Upper lobe of left lung (tissue), 4 donors: ENCODE measurements at regions not wholly inside any gene's neighbourhood (a gene's known extent, or its start where the extent isn't known, plus 50 kb on each side); places are given as distances from the start of the nearest gene placed in this dataset.
"Not testable (repeated sequence)": the region's sequence is repeated elsewhere in the genome, so short reads cannot be mapped to it uniquely, and the experiment has no call there.

Experiments used
- EP300 ChIP-seq, 4 donors: sonication (generic); formaldehyde crosslinking; IDR thresholded peaks; one replicate each; pipeline ENCODE4 v1.5.1; 2017; ENCODE audit warnings: antibody characterized with exemption in 4 of 4, control low read depth in 2 of 4
- POLR2A ChIP-seq, 4 donors: fragments of 450-650 bp; IDR thresholded peaks; one replicate each; pipeline ENCODE4 v1.5.1; 2016 to 2017; ENCODE audit warnings: antibody characterized with exemption in 4 of 4, mild to moderate bottlenecking in 2 of 4
- POLR2AphosphoS5 ChIP-seq, 2 donors: sonication (generic); formaldehyde crosslinking; IDR thresholded peaks; one replicate each; pipeline ENCODE4 v1.5.1; 2017; ENCODE audit warnings: antibody characterized with exemption in 2 of 2
- TF ChIP-seq, protein P1 (sequence below), 6 experiments: fragments of 450-650 bp in 4 of 6; fragments of 200-600 bp in 2 of 6; sonication (generic) in 2 of 6; IDR thresholded peaks; one replicate each; pipeline ENCODE4 v1.5.1; 2016 to 2019; ENCODE audit warnings: antibody characterized with exemption in 6 of 6

DNA sequence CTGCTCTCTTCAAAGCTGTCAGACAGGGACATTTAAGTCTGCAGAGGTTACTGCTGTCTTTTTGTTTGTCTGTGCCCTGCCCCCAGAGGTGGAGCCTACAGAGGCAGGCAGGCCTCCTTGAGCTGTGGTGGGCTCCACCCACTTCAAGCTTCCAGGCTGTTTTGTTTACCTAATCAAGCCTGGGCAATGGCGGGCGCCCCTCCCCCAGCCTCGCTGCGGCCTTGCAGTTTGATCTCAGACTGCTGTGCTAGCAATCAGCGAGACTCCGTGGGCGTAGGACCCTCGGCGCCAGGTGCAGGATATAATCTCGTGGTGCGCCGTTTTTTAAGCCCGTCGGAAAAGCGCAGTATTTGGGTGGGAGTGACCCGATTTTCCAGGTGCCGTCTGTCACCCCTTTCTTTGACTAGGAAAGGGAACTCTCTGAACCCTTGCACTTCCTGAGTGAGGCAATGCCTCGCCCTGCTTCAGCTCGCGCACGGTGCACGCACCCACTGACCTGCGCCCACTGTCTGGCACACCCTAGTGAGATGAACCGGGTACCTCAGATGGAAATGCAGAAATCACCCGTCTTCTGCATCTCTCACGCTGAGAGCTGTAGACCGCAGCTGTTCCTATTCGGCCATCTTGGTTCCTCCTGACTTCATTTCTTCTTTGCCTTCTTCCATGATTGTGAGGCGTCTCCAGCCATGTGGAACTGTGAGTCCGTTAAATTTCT lies 93.5 kb upstream of the EYA4 start:
- TF ChIP-seq, protein P1, sequence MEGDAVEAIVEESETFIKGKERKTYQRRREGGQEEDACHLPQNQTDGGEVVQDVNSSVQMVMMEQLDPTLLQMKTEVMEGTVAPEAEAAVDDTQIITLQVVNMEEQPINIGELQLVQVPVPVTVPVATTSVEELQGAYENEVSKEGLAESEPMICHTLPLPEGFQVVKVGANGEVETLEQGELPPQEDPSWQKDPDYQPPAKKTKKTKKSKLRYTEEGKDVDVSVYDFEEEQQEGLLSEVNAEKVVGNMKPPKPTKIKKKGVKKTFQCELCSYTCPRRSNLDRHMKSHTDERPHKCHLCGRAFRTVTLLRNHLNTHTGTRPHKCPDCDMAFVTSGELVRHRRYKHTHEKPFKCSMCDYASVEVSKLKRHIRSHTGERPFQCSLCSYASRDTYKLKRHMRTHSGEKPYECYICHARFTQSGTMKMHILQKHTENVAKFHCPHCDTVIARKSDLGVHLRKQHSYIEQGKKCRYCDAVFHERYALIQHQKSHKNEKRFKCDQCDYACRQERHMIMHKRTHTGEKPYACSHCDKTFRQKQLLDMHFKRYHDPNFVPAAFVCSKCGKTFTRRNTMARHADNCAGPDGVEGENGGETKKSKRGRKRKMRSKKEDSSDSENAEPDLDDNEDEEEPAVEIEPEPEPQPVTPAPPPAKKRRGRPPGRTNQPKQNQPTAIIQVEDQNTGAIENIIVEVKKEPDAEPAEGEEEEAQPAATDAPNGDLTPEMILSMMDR (IDR thresholded peaks at IDR 0.05), result not testable (repeated sequence)
- TF ChIP-seq POLR2A, EP300, POLR2AphosphoS5 (IDR thresholded peaks at IDR 0.05): not testable (repeated sequence)
